ENCODE measurements at regions not wholly inside any gene's neighbourhood (a gene's known extent, or its start where the extent isn't known, plus 50 kb on each side); places are given as distances from the start of the nearest gene placed in this dataset.
A peak's percentile ranks its signal among the peaks of the same experiment; 100 is the strongest.

GRCh38 chr22:49208768-49209252 lies 618.9 kb downstream of the BRD1 start:
- Histone ChIP-seq H3K4me1 (ENCODE audit: control insufficient read depth, insufficient read depth, low read length) (no peaks in the 10 kb centered on the region), H3K27me3 (ENCODE audit: control insufficient read depth, insufficient read depth, low read length) (no peaks in the 10 kb centered on the region), H3K27ac (ENCODE audit: low read length) (no peak overlapping the region), H3K36me3 (ENCODE audit: control insufficient read depth, insufficient read depth, low read length) (no peaks in the 10 kb centered on the region), H3K9me3 (ENCODE audit: control insufficient read depth, insufficient read depth, low read depth, low read length) (no peaks in the 10 kb centered on the region), H3K4me3 (ENCODE audit: low read depth in 2 of 2, low read length in 2 of 2) (no peak overlapping the region)
- CTCF ChIA-PET = no interaction called here
- POLR2A ChIA-PET = no interaction called here
- in situ Hi-C loops (cut with HindIII; ENCODE audit: low pct_unique_long_range_greater_than_20kb, low sequenced_read_pairs) (no loop called here), intact Hi-C loops (cut with micrococcal nuclease; ENCODE audit: unreplicated experiment) (no loop called here)
- BruUV-seq (replicated peaks) = no TSS peak
- no peak for ATAC-seq
- no peak for DNase-seq (ENCODE audit: low read depth, low spot score)
- TF ChIP-seq REST (IDR thresholded peaks at IDR 0.05; ENCODE audit: insufficient read depth in 1 of 2, low read depth in 2 of 2, low read length in 1 of 2) (peak; percentile 83), POLR2AphosphoS5 (IDR thresholded peaks at IDR 0.05; ENCODE audit: low read depth, low read length) (no peak)

- DNase-seq (ENCODE audit: low read depth, low spot score) = no peak
- no peaks in the 10 kb centered on the region for H3K9me3 ChIP-seq (ENCODE audit: control insufficient read depth, insufficient read depth, low read depth, low read length)
- in situ Hi-C loops (cut with HindIII; ENCODE audit: low pct_unique_long_range_greater_than_20kb, low sequenced_read_pairs) (no loop called here), intact Hi-C loops (cut with micrococcal nuclease; ENCODE audit: unreplicated experiment) (no loop called here)
- ChIA-PET POLR2A (no interaction called here), CTCF (no interaction called here)
- H3K4me1 ChIP-seq (ENCODE audit: control insufficient read depth, insufficient read depth, low read length) = no peaks in the 10 kb centered on the region
- H3K36me3 ChIP-seq (ENCODE audit: control insufficient read depth, insufficient read depth, low read length) = no peaks in the 10 kb centered on the region
- BruUV-seq (replicated peaks) = no TSS peak
- TF ChIP-seq REST (IDR thresholded peaks at IDR 0.05; ENCODE audit: insufficient read depth in 1 of 2, low read depth in 2 of 2, low read length in 1 of 2) = no peak
- TF ChIP-seq POLR2AphosphoS5 (IDR thresholded peaks at IDR 0.05; ENCODE audit: low read depth, low read length) = no peak
- no peak for TF ChIP-seq CTCF (IDR thresholded peaks at IDR 0.05)
- H3K27me3 ChIP-seq (ENCODE audit: control insufficient read depth, insufficient read depth, low read length) = no peaks in the 10 kb centered on the region
- H3K4me3 ChIP-seq (ENCODE audit: low read depth in 2 of 2, low read length in 2 of 2) = no peak overlapping the region
- ATAC-seq = no peak
- no peak overlapping the region for H3K27ac ChIP-seq (ENCODE audit: low read length)
Observed at GRCh38 chr22:49208004-49208402, 619.7 kb downstream of the BRD1 start.

Measured in Panc1 (cell line).